Endothelial cell of hepatic sinusoid (primary cell): ENCODE measurements at regions not wholly inside any gene's neighbourhood (a gene's known extent, or its start where the extent isn't known, plus 50 kb on each side); places are given as distances from the start of the nearest gene placed in this dataset.

Source experiments
- in situ Hi-C: cut with HindIII; loops from 2 replicates; pipeline ENCODE4 v1.10.0; 2017; ENCODE audit warnings: low sequenced_read_pairs

DNA sequence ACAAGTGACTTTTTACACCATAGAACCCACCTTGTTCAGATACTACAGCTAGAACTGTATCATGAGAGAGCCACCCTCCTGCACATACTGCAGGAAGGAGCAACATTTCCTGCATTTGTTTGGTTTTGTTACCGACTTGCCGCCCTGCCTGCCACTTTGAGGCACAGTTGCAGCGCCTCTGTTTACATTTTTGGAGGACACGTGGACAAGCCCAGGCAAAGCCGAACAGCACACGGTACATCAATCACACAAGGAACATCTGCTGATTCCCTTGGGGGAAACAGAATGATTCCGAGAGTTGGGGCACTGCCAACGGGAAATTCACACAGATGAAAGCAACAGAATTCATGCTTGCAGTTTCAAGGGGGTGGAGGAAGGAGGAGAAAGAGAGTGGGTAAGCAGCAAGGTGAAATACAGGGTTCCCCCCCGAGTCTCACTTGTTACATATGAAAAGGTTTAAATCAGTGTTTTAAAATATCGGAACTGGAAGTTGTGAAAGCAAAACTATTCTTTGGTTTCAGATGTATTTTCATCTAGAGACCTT, 110.7 kb downstream of the BTG1 start:
- in situ Hi-C loops, result loop anchor here (5.0 kb wide), 1 partner anchor 42 kb away; no protein-coding TSS in a partner anchor

DNA sequence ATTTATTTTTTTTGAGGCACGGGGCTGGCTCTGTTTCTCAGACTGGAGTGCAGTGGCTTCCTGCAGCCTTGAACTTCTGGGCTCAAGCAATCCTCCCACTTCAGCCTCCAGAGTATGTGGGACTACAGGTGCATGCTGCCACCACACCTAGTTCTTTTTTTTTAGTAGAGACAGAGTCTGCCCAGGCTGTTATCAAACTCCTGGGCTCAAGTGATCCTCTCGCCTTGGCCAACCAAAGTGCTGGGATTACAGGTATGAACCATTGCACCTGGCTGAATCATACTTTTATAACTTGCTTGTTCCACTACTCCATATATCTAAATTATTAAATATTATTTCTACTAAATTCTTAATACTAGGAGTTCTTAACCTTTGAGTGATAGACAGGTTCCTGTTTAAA, 111.6 kb downstream of the BTG1 start:
- in situ Hi-C loops, result loop anchor here (5.0 kb wide), 1 partner anchor 43 kb away; no protein-coding TSS in a partner anchor

DNA sequence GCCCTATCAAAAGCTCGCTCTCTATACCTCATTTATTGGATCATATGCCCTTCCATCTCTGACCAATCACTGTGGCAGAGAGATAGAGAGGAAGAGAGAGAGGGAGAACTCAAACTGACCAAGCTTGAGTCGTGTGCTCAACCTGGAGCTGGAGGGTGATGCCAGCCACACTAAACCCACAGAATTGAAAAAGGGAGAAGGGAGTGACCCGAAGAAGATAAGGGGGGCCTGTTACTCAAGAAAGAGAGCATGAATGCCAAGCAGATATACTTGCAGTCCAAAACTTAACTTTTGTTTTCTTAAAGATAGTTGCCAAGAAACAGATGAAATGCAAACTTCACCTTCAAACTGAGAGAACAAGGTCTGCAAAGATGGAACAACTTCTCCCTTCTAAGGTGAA, 112.7 kb downstream of the BTG1 start:
- in situ Hi-C loops, result loop anchor here (5.0 kb wide), 1 partner anchor 44 kb away; no protein-coding TSS in a partner anchor

DNA sequence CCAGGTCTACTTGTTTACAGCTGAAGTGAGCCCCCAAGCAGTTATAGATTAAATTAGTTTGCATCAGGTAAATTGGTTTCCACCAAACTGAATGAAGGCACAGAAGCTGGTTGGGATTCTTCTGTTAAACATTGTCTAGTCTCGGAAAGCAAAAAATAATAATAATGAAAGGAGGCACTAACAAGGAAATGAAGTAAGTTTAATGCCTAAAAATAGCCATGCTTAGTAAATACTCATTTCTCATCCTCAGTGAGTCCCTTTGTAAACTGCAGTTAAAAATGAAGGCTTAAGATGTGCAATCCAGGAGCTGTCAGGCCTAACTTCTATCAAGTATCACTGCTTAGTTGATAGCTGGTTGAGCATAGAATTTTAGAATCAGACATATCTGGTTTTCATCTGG, 113.5 kb downstream of the BTG1 start:
- in situ Hi-C loops, result loop anchor here (5.0 kb wide), 1 partner anchor 45 kb away; no protein-coding TSS in a partner anchor

DNA sequence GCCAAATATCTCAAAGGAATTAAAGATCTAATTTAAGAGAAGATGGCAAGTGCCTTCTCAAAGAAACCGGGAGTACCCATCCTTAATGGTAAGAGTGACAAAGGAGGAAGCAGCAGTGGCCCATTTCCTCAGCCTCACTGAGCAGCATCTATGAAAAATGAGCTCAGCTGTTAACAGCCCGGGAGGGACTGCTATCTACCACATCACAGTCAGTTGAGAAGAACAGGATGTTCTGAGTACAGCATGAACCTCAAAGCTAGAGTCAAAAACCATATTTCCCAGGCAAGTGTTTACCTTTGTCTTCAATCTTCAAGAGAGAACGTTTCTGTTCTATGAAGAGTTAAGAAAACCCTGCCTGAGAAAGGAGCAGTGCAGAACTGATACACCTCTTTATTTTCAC, 115.0 kb downstream of the BTG1 start:
- in situ Hi-C loops, result loop anchor here (5.0 kb wide), 1 partner anchor 47 kb away; no protein-coding TSS in a partner anchor

DNA sequence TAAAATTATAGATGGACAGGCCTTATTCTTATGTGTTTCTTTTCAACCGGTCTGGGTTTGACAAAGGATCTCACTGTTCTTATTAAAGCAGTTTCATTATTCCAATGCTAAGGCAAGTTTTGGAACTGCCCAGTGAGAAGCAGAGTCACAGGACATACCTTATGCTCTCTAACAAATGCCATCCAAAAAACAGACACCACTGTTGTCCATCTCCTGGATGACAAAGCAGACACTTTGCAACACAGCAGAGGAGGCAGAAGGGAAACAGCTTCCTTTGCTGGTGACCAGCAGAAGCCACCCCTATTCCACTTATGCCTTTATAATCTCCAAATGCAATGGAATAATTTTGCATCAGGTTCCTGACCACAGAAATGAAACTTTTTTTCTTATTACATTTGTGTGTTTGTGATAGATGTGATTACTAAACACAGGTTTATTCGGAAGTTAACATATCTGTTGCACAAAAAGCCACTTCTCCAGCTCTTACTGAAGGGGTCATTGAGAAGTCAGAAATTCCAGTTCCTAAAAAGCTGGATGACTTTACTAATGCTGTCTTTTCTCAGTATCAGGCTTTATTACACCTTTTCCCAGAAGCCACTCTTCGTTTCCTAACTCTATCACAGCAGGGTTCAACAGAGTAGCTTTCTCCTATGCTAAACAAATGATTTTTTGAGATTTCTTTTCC, 115.6 kb downstream of the BTG1 start:
- in situ Hi-C loops, result loop anchor here (5.0 kb wide), 1 partner anchor 47 kb away; no protein-coding TSS in a partner anchor

DNA sequence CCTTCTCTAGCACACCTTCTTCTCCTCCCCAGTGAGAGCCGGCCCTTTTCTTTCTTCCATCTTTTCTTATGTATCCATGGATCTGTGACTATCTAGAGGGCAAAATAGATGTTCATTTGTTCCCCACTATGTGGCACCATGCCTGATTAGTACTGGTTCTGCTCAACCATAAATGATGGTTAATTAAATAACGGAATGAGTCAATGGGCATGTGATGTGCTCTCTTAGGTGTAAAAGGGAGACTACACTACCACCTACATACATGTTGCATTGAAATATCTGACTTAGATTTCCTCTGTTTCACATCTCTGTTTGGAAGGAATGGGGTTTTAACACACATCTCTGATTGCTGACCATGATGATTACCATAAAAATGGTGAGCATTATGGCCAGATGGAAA, 116.5 kb downstream of the BTG1 start:
- in situ Hi-C loops, result no loop called here

DNA sequence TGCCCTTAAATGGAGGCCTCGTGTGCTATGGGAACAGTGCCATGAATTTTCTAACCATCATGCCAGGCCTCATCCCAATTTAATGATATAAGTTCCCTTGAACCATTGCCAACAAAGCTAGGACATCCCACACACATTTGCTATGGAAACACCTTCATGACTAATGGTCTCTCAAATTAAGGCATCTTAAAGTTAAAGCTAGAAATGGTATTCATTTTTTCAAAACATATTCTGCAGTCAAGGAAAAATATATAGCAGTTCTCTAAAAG, 117.3 kb downstream of the BTG1 start:
- in situ Hi-C loops, result no loop called here

DNA sequence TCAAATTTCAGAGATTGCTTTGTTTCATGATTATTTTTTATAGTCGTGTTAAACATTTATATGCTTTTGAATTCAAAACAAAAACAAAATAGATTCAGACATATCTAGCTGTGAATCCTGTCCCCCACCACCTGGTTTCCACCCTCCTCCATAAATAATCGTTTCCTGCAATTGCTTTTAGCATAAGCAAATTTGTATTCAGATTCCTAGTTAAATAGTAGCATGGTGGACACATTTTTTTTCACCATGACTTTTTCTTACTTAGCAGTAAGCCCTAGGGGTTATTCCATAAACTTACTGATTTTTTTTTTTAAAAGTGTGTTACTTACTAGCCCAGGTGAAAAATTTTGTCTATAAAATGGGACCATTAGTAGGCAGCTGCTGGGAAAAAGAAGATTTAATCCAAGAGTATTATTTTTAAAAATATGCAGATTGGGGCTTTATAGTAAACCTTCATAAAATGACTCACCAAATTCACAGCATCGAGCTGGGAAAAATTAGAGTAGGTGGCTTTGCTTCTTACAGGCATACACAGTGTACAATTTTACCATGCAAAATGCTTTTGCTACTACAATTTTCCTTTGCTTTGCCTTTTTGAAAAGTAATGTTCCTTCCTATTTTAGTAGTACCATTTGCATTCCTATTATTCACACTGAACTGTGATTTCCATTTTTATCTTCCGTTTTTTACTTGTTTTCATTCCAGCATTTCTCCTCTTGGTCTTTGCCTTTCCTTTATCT, 117.8 kb downstream of the BTG1 start:
- in situ Hi-C loops, result no loop called here

DNA sequence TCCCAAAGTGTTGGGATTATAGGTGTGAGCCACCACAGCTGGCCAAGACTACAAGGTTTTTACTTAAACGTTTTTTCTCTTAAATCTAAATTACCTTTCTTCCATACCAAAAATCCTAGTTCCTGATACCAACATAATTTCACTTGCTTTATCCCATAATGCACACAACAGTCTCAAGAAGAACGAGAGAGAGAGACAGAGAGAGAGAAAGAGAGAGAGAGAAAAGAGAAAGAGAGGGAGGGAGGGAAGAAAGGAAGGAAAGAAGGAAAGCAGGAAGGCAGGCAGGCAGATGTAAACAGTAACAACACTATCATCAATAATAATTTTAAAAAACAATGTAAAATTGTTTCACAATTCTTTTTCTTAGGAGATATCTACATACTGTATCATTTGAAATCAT, 118.4 kb downstream of the BTG1 start:
- in situ Hi-C loops, result no loop called here

DNA sequence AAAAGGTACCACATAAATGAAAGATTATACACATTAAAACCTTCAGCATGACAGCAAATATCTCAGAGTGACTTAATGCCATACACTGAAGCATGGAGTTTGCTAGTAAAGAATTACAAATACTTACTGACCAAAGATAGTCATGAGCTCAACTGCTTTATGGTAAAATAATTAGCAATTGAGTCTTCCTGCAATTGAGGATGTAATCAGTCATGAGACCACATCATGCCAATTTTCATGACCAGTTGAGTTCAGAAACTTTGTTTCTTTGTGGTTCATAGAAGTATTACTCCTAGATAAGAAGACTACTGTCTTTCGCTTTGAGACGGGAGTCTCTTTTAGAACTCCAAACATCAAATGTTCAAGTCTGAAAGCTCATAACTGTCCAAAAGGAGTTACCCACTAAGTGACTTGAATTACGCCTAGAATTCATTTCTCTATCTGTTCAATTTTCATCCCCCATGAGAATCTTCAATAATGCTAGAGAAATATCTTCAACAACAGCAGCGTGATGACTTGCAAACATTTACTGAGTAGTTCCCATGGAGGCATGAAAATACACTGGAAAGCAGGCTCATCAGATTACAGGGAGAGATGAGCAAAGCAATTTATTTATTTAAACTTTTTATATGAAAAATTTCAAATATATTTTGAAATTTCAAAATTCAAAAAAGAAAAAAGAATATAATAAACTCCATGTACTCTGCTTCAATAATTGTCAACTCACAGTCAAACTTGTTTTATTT, 120.0 kb downstream of the BTG1 start:
- in situ Hi-C loops, result no loop called here

DNA sequence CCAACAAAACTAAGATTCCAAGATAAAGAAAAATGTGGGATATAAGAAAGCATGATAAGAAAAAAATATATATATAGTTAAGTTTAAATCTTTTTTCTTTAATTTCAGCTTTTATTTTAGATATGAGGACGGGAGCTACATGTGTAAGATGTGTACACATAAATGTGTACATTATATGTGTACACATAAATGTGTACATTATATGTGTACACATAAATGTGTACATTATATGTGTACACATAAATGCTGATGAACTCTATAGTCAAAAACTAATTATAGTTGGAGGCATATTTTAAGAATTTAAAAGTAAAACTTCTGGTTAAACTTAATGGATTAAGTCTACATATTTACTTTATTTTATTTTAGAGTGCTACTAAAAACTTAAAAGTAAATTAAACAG, 123.6 kb downstream of the BTG1 start:
- in situ Hi-C loops, result no loop called here

DNA sequence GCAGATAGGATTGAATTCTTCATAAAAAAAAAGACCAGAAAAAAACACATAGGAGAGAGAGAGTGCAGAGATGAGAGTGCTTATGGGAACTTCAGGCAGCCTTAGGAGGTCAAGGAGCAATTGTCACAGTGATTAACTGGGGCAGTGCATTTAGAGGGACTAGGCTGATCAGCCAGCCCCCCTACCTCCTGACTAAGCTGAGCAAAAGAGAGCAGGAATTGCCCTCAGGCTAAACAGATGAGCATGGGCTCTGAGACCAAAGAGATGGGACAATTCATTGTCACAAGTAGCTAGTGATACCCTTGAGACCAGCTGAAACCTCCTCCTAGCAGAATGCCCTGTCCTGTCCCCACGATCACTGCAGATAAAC, 124.0 kb downstream of the BTG1 start:
- in situ Hi-C loops, result no loop called here

DNA sequence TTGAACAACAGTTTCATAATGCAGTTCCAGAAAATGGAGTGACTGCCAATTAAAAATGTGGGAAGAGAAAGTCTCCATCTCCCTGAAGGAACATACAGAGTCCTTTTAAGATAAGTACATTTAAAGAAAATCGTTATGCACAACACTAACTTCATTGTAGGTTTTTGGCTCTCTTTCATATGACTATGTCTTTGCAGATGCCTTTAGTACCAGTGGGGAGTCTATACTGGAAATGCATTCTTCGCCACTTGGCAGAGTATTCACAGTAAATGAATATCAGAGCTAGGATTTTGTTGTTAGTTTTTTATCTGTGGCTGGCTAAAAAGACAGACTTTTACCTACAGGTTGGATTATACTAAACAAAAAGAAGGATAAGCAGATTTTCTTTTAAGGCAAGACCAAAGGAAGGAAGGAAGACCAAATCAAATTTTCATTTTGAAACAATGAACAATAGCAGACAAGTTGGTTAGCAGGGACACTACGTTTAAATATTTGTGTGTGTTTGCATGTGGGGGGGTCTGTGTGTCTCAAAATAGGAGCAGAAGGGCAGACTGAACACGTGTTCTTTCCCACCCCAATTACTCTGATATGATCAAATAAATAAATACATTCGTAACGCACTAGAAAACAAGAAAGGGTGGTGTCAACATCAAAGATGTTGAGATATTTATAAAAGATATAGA, 124.5 kb downstream of the BTG1 start:
- in situ Hi-C loops, result no loop called here

DNA sequence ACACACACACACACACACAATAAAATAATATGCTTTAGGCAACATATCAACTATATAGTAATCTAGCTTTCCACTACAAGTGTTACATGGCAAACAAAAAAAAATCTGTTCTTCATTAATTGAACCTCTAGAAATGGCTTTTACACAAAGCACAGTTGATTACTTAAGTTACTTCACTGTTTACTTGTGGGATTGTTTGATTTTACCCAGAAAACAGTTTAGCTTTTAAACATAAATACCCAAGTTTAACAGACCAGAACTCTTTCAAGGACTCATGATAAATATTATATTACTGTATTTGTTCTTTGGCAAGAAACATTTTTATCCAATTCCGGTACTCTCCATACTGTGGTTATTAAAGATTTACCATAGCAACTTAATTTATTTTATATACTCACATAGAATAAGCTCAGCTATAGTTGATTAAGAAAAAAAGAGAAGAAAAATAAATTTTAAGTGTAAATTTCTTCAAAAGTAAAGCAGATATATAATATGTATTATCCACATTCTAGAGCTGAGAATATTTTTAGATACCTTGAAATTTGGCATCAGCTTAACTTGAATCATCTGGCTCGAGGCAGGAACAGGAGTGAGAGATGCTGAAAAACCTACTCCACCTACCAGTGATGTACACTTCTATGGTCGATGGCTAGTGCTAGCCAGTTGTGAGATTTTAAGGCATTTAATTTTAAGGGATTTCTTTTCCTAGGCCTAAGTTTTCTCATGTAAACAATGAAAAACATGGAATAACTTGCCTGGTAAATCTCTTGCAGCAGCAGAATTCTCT, 126.0 kb downstream of the BTG1 start:
- in situ Hi-C loops, result no loop called here

DNA sequence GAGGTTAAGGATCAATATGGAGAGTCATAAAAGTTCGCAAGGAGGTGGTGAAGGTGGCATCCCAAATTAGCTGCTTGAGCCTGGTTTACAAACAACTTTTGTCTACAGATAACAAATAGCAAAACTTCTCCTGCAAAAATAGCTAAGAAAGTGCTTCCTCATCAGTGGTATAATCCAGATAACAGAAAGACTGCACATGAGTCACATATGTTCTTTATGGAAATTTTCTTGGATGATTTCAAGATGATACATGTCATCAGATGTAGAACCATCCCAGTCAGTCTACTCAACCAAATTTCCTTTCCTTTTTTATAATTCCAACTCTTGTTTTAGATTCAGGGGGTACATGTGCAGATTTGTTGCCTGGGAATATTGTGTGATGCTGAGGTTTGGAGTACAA, 133.0 kb downstream of the BTG1 start:
- in situ Hi-C loops, result no loop called here

DNA sequence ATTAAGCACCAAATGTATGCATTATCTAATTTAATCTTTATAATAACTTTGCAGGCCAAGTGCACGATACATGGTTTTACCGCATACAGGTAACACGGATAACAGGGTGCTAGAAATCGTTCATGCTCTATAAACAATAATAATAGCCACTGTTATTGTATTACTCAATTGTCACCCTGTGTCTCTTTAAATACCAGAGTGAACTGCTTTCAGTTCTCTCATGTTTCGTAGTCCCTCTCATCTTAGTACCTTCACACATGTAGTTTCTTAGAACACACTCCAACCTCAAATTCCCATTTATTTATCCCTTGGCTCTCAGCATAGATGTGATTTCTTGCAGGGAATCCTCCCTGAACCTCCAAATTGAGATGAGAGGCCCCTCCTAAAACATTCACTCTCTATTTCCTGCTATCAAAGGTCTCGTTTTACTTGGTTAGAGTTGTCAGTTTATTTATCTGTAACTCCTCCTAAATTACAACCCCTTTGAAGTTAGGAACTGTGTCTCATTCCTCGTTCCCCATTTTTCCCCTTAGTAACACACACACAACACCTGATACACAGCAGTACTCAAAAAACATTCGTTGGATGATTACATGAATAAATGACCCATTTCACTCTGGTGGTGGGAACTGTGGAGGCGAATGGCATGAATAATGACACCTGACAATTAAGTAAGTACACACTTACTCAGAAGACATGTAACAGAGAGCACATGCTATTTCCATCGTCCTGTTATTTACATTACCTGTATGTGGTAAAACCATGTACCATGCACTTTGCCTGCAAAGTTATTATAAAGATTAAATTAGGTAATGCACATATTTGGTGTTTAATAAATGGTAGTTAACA, 134.6 kb downstream of the BTG1 start:
- in situ Hi-C loops, result no loop called here

DNA sequence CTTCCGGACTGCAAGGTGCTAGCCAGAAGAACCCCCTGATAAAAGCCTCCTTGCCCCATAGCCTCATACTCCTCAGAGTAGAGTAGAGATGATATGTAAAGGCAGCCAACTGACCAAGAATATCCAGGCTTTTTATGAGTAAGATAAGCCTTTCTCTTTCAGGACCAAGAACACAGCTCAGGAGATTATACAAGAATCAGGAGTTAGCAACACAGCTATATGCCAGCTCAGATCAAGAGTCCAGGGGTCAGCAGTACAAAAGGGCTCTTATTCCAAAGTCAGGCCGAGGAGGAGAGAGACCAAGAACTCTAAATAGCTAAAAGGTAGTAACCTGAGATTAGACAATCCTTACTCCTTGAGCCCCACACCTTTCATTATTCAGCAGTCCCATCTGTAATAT, 135.3 kb downstream of the BTG1 start:
- in situ Hi-C loops, result no loop called here

DNA sequence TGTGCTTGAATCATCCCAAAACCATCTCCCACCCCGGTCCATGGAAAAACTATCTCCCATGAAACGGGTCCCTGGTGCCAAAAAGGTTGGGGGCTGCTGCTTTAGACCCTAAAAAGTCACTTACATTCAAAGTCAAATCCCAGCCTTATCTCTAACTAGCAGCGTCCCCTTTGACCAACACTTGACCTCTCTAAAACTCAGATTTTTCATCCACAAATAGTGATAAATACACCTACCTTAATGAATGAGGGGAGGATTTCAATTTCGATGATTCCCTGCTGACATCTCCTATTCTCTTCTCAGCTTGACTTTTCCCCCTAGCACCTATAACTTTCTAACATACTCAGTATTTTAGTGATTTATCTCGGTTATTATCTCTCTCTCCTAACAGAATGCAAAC, 137.3 kb downstream of the BTG1 start:
- in situ Hi-C loops, result loop anchor here (5.0 kb wide), 2 partner anchors 69 to 76 kb away; no protein-coding TSS in a partner anchor
